AG20443 (cell line): ENCODE measurements at regions not wholly inside any gene's neighbourhood (a gene's known extent, or its start where the extent isn't known, plus 50 kb on each side); places are given as distances from the start of the nearest gene placed in this dataset.

Experiments used
- DNase-seq: peaks from one replicate; pipeline ENCODE4 v3.0.0; 2012; ENCODE audit warnings: low spot score, mixed read lengths

- DNase-seq, result no peak
These were observed 49.8 kb upstream of the FCN1 start for GRCh38 chr9:134967547-134967930.

- no peak for DNase-seq
These were observed 50.5 kb upstream of the FCN1 start for GRCh38 chr9:134968011-134968822.

- DNase-seq, result no peak
These were observed 51.0 kb upstream of the FCN1 start for GRCh38 chr9:134968823-134969090.

- no peak for DNase-seq
These were observed 51.7 kb upstream of the FCN1 start for GRCh38 chr9:134969156-134970045.

GRCh38 chr9:134970198-134970597, 52.5 kb upstream of the FCN1 start:
- DNase-seq, result no peak

GRCh38 chr9:134970719-134971118, 53.0 kb upstream of the FCN1 start:
- DNase-seq, result no peak

- no peak for DNase-seq
These were observed 53.5 kb upstream of the FCN1 start for GRCh38 chr9:134971196-134971595.

- no peak for DNase-seq
These were observed 54.0 kb upstream of the FCN1 start for GRCh38 chr9:134971696-134972095.

- DNase-seq, result no peak
These were observed 54.4 kb upstream of the FCN1 start for GRCh38 chr9:134972140-134972539.

GRCh38 chr9:134975253-134975652, 57.5 kb upstream of the FCN1 start:
- no peak for DNase-seq

GRCh38 chr9:134976403-134976802, 58.7 kb upstream of the FCN1 start:
- DNase-seq, result no peak

- DNase-seq, result no peak
These were observed 60.6 kb upstream of the FCN1 start for GRCh38 chr9:134978272-134978671.

- no peak for DNase-seq
These were observed 62.8 kb upstream of the FCN1 start for GRCh38 chr9:134980516-134980915.

GRCh38 chr9:134980991-134981390, 63.3 kb upstream of the FCN1 start:
- DNase-seq, result no peak

GRCh38 chr9:134981829-134982228, 64.1 kb upstream of the FCN1 start:
- DNase-seq, result no peak

- DNase-seq, result no peak
These were observed 64.6 kb upstream of the FCN1 start for GRCh38 chr9:134982311-134982710.

- no peak for DNase-seq
These were observed 65.4 kb upstream of the FCN1 start for GRCh38 chr9:134983074-134983473.

- no peak for DNase-seq
These were observed 66.0 kb upstream of the FCN1 start for GRCh38 chr9:134983506-134984371.

- DNase-seq, result no peak
These were observed 66.9 kb upstream of the FCN1 start for GRCh38 chr9:134984372-134985265.

- DNase-seq, result no peak
These were observed 67.7 kb upstream of the FCN1 start for GRCh38 chr9:134985451-134985850.

GRCh38 chr9:134986957-134987356, 69.2 kb upstream of the FCN1 start:
- DNase-seq, result no peak
